ENCODE measurements at regions not wholly inside any gene's neighbourhood (a gene's known extent, or its start where the extent isn't known, plus 50 kb on each side); places are given as distances from the start of the nearest gene placed in this dataset.

- Histone ChIP-seq H3K4me1 (ENCODE audit: control insufficient read depth in 4 of 4, insufficient read depth in 4 of 4, low read length in 3 of 4) (no peaks in the 10 kb centered on the region), H3K27me3 (ENCODE audit: control insufficient read depth in 4 of 4, insufficient read depth in 4 of 4, low read length in 3 of 4) (peaks cover 0 to 6% (median 0%) of the 10 kb centered on the region in 4 donors), H3K4me3 (ENCODE audit: low read depth in 1 of 3, low read length in 3 of 3) (no peak overlapping the region), H3K36me3 (ENCODE audit: control insufficient read depth in 4 of 4, insufficient read depth in 3 of 4, low read depth in 1 of 4, low read length in 3 of 4) (no peaks in the 10 kb centered on the region), H3K27ac (ENCODE audit: low read depth in 1 of 2, low read length in 2 of 2) (no peak overlapping the region), H3K9ac (ENCODE audit: low read depth in 1 of 2, low read length in 2 of 2) (no peak overlapping the region), H3K9me3 (ENCODE audit: control insufficient read depth in 4 of 4, low read length in 3 of 4) (peaks cover 0 to 4% (median under 1%) of the 10 kb centered on the region in 4 donors)
- WGBS: 91% methylated on average over 15 of the region's 15 CpGs
- DNase-seq (ENCODE audit: low spot score): no peak
- TF ChIP-seq NR2F2 (IDR thresholded peaks at IDR 0.05): no peak
- TF ChIP-seq TAF1 (conservative IDR thresholded peaks at IDR 0.05): no peak
Observed at GRCh38 chr1:4411862-4412261, 242.5 kb upstream of the AJAP1 start.

- peaks cover 0 to 3% (median under 1%) of the 10 kb centered on the region in 4 donors for H3K27me3 ChIP-seq (ENCODE audit: control insufficient read depth in 4 of 4, insufficient read depth in 4 of 4, low read length in 3 of 4)
- no peak for DNase-seq (ENCODE audit: low spot score)
- TF ChIP-seq HNF4A (conservative IDR thresholded peaks at IDR 0.05) (no peak), JUND (IDR thresholded peaks at IDR 0.05) (no peak), HNF4G (IDR thresholded peaks at IDR 0.05) (no peak), RAD21 (IDR thresholded peaks at IDR 0.05) (no peak), TAF1 (conservative IDR thresholded peaks at IDR 0.05) (no peak), GABPA (IDR thresholded peaks at IDR 0.05 in 1 of 2, conservative IDR thresholded peaks at IDR 0.05 in 1 of 2) (no peak), NR2F2 (IDR thresholded peaks at IDR 0.05) (no peak), MAX (IDR thresholded peaks at IDR 0.05) (no peak), ATF3 (IDR thresholded peaks at IDR 0.05) (no peak), FOXA2 (IDR thresholded peaks at IDR 0.05) (no peak), RXRA (IDR thresholded peaks at IDR 0.05) (no peak), CTCF (IDR thresholded peaks at IDR 0.05; ENCODE audit: low read depth, low read length, missing input control) (no peak), ZBTB33 (IDR thresholded peaks at IDR 0.05) (no peak)
- H3K36me3 ChIP-seq (ENCODE audit: control insufficient read depth in 4 of 4, insufficient read depth in 3 of 4, low read depth in 1 of 4, low read length in 3 of 4): no peaks in the 10 kb centered on the region
- no peak overlapping the region for H3K9ac ChIP-seq (ENCODE audit: low read depth in 1 of 2, low read length in 2 of 2)
- H3K9me3 ChIP-seq (ENCODE audit: control insufficient read depth in 4 of 4, low read length in 3 of 4): peaks cover 8 to 17% (median 14%) of the 10 kb centered on the region in 4 donors
- H3K4me1 ChIP-seq (ENCODE audit: control insufficient read depth in 4 of 4, insufficient read depth in 4 of 4, low read length in 3 of 4): no peaks in the 10 kb centered on the region
- H3K4me3 ChIP-seq (ENCODE audit: low read depth in 1 of 3, low read length in 3 of 3): no peak overlapping the region
- WGBS: 83% methylated on average over 5 of the region's 5 CpGs
- H3K27ac ChIP-seq (ENCODE audit: low read depth in 1 of 2, low read length in 2 of 2): no peak overlapping the region
Observed at GRCh38 chr1:4415476-4415875, 238.9 kb upstream of the AJAP1 start.

- no peak for TF ChIP-seq EGR1 (IDR thresholded peaks at IDR 0.05; ENCODE audit: low read depth in 2 of 2)
- TF ChIP-seq FOXA1 (IDR thresholded peaks at IDR 0.05): no peak
- no peak for TF ChIP-seq ATF3 (IDR thresholded peaks at IDR 0.05)
- TF ChIP-seq GABPA (IDR thresholded peaks at IDR 0.05 in 1 of 2, conservative IDR thresholded peaks at IDR 0.05 in 1 of 2): no peak
- H3K27ac ChIP-seq (ENCODE audit: low read depth in 1 of 2, low read length in 2 of 2): no peak overlapping the region
- H3K4me1 ChIP-seq (ENCODE audit: control insufficient read depth in 4 of 4, insufficient read depth in 4 of 4, low read length in 3 of 4): peaks cover 0 to 2% (median 0%) of the 10 kb centered on the region in 4 donors
- WGBS: 69% methylated on average over 5 of the region's 5 CpGs
- no peak for DNase-seq (ENCODE audit: low spot score)
- no peak overlapping the region for H3K9ac ChIP-seq (ENCODE audit: low read depth in 1 of 2, low read length in 2 of 2)
- H3K36me3 ChIP-seq (ENCODE audit: control insufficient read depth in 4 of 4, insufficient read depth in 3 of 4, low read depth in 1 of 4, low read length in 3 of 4): no peaks in the 10 kb centered on the region
- H3K9me3 ChIP-seq (ENCODE audit: control insufficient read depth in 4 of 4, low read length in 3 of 4): peaks cover 12 to 22% (median 18%) of the 10 kb centered on the region in 4 donors
- H3K4me3 ChIP-seq (ENCODE audit: low read depth in 1 of 3, low read length in 3 of 3): no peak overlapping the region
- H3K27me3 ChIP-seq (ENCODE audit: control insufficient read depth in 4 of 4, insufficient read depth in 4 of 4, low read length in 3 of 4): peaks cover 0 to 3% (median under 1%) of the 10 kb centered on the region in 4 donors
Observed at GRCh38 chr1:4416189-4416588, 238.2 kb upstream of the AJAP1 start.
